Neural cell (in vitro differentiated cells): ENCODE measurements at regions not wholly inside any gene's neighbourhood (a gene's known extent, or its start where the extent isn't known, plus 50 kb on each side); places are given as distances from the start of the nearest gene placed in this dataset.

ENCODE experiments used
- H2AFZ ChIP-seq: fragments of 200-600, 300-800 bp; sonication (generic), shearing (Covaris generic); 2 replicates; pipeline ENCODE4 v1.6.0; 2014; ENCODE audit warnings: low read depth, mild to moderate bottlenecking, antibody characterized with exemption, low read length, moderate library complexity
- H3F3A ChIP-seq: fragments of 200-600 bp; shearing (Covaris generic); 2 replicates; pipeline ENCODE4 v1.6.1; 2016; ENCODE audit warnings: mild to moderate bottlenecking, moderate library complexity, mixed read lengths, antibody characterized with exemption, low read length; ENCODE audit not compliant: insufficient read depth, poor library complexity, severe bottlenecking
- H3K27ac ChIP-seq: fragments of 200-600, 300-800 bp; sonication (generic), shearing (Covaris generic); 2 replicates; pipeline ENCODE4 v1.5.1; 2014; ENCODE audit warnings: mild to moderate bottlenecking, low read length, moderate library complexity
- H3K27me3 ChIP-seq: fragments of 300-800, 200-600 bp; sonication (generic), shearing (Covaris generic); 2 replicates; pipeline ENCODE4 v1.6.0; 2014; ENCODE audit warnings: mild to moderate bottlenecking, low read depth, low read length, moderate library complexity; ENCODE audit not compliant: insufficient read depth
- H3K36me3 ChIP-seq: fragments of 300-800, 200-600 bp; sonication (generic), shearing (Covaris generic); 2 replicates; pipeline ENCODE4 v1.5.1; 2014; ENCODE audit warnings: mild to moderate bottlenecking, antibody characterized with exemption, low read length, moderate library complexity; ENCODE audit not compliant: insufficient read depth
- H3K4me2 ChIP-seq: fragments of 300-800, 200-600 bp; sonication (generic), shearing (Covaris generic); 2 replicates; pipeline ENCODE4 v1.6.0; 2014; ENCODE audit warnings: mild to moderate bottlenecking, low read length
- H3K4me3 ChIP-seq: fragments of 300-800, 200-600 bp; sonication (generic), shearing (Covaris generic); 2 replicates; pipeline ENCODE4 v1.5.1; 2014; ENCODE audit warnings: mild to moderate bottlenecking, low read length, moderate library complexity
- H3K79me2 ChIP-seq: fragments of 200-600 bp; shearing (Covaris generic); replicated peaks from 2 replicates; pipeline ENCODE4 v1.6.0; 2014; ENCODE audit warnings: mild to moderate bottlenecking, low read length, moderate library complexity; ENCODE audit not compliant: insufficient read depth
- H3K9ac ChIP-seq: fragments of 300-800, 200-600 bp; sonication (generic), shearing (Covaris generic); 2 replicates; pipeline ENCODE4 v1.6.1; 2016; ENCODE audit warnings: mild to moderate bottlenecking, low read length, mixed read lengths
- H3K9me2 ChIP-seq: fragments of 200-600 bp; shearing (Covaris generic); 2 replicates; pipeline ENCODE4 v1.6.1; 2016; ENCODE audit warnings: mild to moderate bottlenecking, low read length, mixed read lengths; ENCODE audit not compliant: insufficient read depth
- H3K9me3 ChIP-seq: fragments of 200-600, 300-800 bp; sonication (generic), shearing (Covaris generic); 2 replicates; pipeline ENCODE4 v1.6.1; 2016; ENCODE audit warnings: mild to moderate bottlenecking, mixed run types, low read length, moderate library complexity, mixed read lengths
- H4K20me1 ChIP-seq: fragments of 200-600 bp; shearing (Covaris generic); 2 replicates; pipeline ENCODE4 v1.6.1; 2016; ENCODE audit warnings: mild to moderate bottlenecking, mixed run types; ENCODE audit not compliant: insufficient read depth
- EP300 ChIP-seq: fragments of 450-650 bp; conservative IDR thresholded peaks from 2 replicates; pipeline ENCODE4 v1.6.1; 2014; ENCODE audit warnings: antibody characterized with exemption, mild to moderate bottlenecking, moderate library complexity; ENCODE audit not compliant: poor library complexity, severe bottlenecking
- EZH2 ChIP-seq: fragments of 200-600, 300-800 bp; shearing (Covaris generic), sonication (generic); IDR thresholded peaks from 2 replicates; pipeline ENCODE4 v1.6.1; 2014; ENCODE audit warnings: antibody characterized with exemption, low read length, borderline replicate concordance, mild to moderate bottlenecking; ENCODE audit not compliant: insufficient read depth, poor library complexity, severe bottlenecking
- MXI1 ChIP-seq: fragments of 450-650 bp; conservative IDR thresholded peaks from 2 replicates; pipeline ENCODE4 v1.6.1; 2014; ENCODE audit warnings: antibody characterized with exemption, mild to moderate bottlenecking; ENCODE audit not compliant: poor library complexity, severe bottlenecking
- POLR2AphosphoS5 ChIP-seq: IDR thresholded peaks from 2 replicates; pipeline ENCODE4 v1.6.1; 2012
- RAD21 ChIP-seq: fragments of 450-650 bp; conservative IDR thresholded peaks from 2 replicates; pipeline ENCODE4 v1.6.1; 2014; ENCODE audit warnings: antibody characterized with exemption, mild to moderate bottlenecking, moderate library complexity
- SMC3 ChIP-seq: fragments of 450-650 bp; conservative IDR thresholded peaks from 2 replicates; pipeline ENCODE4 v1.6.1; 2014; ENCODE audit warnings: antibody characterized with exemption, mild to moderate bottlenecking, moderate library complexity; ENCODE audit not compliant: poor library complexity
- TAF1 ChIP-seq: IDR thresholded peaks from 2 replicates; pipeline ENCODE4 v1.6.1; 2012; ENCODE audit warnings: low read depth
- TF ChIP-seq, protein P1 (sequence below): IDR thresholded peaks from 2 replicates; pipeline ENCODE4 v1.6.1; 2012; ENCODE audit warnings: borderline replicate concordance
- TF ChIP-seq, protein P2 (sequence below): fragments of 450-650 bp; IDR thresholded peaks from 2 replicates; pipeline ENCODE4 v1.5.1; 2014; ENCODE audit warnings: antibody characterized with exemption, mild to moderate bottlenecking, moderate library complexity; ENCODE audit not compliant: poor library complexity, severe bottlenecking

DNA sequence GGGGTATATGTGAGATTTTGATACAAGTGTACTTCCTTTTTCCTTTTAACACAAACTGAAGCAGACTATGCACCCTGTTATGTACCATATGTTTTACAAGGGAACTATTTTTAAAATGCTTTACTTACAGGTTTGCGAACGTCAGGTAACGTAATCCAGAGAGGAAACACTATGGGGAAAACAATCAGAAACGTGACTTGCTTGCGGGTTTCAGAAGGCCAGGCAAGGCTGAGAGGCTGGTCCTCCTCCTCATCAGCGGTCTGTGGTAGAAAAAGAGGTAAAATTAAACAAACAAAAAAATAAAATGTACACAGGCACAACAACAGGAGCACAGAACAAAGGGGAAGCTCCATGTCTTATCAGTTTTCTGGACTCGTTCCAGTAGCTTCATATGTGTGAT is 141.2 kb downstream of the ACER2 start:
- Histone ChIP-seq H3K27ac (no peak overlapping the region), H4K20me1 (no peaks in the 10 kb centered on the region), H2AFZ (no peak overlapping the region), H3F3A (no peaks in the 10 kb centered on the region), H3K9me3 (no peaks in the 10 kb centered on the region), H3K79me2 (no peaks in the 10 kb centered on the region), H3K9ac (no peak overlapping the region), H3K9me2 (no peaks in the 10 kb centered on the region), H3K4me3 (no peak overlapping the region), H3K36me3 (no peaks in the 10 kb centered on the region), H3K4me2 (no peak overlapping the region), H3K27me3 (no peaks in the 10 kb centered on the region)
- TF ChIP-seq RAD21, result no peak
- TF ChIP-seq MXI1, result no peak
- TF ChIP-seq TAF1, result no peak
- TF ChIP-seq POLR2AphosphoS5, result no peak
- TF ChIP-seq, protein P1, sequence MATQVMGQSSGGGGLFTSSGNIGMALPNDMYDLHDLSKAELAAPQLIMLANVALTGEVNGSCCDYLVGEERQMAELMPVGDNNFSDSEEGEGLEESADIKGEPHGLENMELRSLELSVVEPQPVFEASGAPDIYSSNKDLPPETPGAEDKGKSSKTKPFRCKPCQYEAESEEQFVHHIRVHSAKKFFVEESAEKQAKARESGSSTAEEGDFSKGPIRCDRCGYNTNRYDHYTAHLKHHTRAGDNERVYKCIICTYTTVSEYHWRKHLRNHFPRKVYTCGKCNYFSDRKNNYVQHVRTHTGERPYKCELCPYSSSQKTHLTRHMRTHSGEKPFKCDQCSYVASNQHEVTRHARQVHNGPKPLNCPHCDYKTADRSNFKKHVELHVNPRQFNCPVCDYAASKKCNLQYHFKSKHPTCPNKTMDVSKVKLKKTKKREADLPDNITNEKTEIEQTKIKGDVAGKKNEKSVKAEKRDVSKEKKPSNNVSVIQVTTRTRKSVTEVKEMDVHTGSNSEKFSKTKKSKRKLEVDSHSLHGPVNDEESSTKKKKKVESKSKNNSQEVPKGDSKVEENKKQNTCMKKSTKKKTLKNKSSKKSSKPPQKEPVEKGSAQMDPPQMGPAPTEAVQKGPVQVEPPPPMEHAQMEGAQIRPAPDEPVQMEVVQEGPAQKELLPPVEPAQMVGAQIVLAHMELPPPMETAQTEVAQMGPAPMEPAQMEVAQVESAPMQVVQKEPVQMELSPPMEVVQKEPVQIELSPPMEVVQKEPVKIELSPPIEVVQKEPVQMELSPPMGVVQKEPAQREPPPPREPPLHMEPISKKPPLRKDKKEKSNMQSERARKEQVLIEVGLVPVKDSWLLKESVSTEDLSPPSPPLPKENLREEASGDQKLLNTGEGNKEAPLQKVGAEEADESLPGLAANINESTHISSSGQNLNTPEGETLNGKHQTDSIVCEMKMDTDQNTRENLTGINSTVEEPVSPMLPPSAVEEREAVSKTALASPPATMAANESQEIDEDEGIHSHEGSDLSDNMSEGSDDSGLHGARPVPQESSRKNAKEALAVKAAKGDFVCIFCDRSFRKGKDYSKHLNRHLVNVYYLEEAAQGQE, result no peak
- no peak for TF ChIP-seq EZH2
- no peak for TF ChIP-seq EP300
- TF ChIP-seq SMC3, result no peak
- TF ChIP-seq, protein P2, sequence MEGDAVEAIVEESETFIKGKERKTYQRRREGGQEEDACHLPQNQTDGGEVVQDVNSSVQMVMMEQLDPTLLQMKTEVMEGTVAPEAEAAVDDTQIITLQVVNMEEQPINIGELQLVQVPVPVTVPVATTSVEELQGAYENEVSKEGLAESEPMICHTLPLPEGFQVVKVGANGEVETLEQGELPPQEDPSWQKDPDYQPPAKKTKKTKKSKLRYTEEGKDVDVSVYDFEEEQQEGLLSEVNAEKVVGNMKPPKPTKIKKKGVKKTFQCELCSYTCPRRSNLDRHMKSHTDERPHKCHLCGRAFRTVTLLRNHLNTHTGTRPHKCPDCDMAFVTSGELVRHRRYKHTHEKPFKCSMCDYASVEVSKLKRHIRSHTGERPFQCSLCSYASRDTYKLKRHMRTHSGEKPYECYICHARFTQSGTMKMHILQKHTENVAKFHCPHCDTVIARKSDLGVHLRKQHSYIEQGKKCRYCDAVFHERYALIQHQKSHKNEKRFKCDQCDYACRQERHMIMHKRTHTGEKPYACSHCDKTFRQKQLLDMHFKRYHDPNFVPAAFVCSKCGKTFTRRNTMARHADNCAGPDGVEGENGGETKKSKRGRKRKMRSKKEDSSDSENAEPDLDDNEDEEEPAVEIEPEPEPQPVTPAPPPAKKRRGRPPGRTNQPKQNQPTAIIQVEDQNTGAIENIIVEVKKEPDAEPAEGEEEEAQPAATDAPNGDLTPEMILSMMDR, result no peak

DNA sequence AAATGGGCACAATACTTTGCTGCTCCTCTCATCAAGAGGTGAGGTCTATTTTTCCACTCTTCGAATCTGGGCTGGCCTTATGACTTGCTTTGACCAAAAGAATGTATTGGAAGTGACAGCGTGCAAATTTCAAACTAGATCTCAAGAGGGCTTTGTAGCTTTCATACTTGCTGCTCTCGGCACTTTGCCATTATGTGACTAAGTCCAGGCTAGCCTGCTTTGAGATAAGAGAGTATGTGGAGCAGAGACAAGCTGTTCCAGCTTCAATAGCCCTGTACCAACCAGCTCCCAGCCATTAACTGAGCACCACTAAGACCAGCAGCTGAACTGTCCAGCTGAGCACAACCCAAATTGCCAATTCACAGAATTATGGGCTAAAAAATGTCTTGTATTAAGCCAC is 124.6 kb downstream of the ACER2 start:
- Histone ChIP-seq H3K36me3 (no peaks in the 10 kb centered on the region), H4K20me1 (no peaks in the 10 kb centered on the region), H3K79me2 (no peaks in the 10 kb centered on the region), H3K9me2 (no peaks in the 10 kb centered on the region), H3K4me2 (no peak overlapping the region), H3K9ac (no peak overlapping the region), H3F3A (no peaks in the 10 kb centered on the region), H3K9me3 (no peaks in the 10 kb centered on the region), H3K4me3 (no peak overlapping the region), H2AFZ (no peak overlapping the region), H3K27ac (no peak overlapping the region), H3K27me3 (no peaks in the 10 kb centered on the region)
- no peak for TF ChIP-seq RAD21
- TF ChIP-seq, protein P2, result no peak
